ENCODE measurements at regions not wholly inside any gene's neighbourhood (a gene's known extent, or its start where the extent isn't known, plus 50 kb on each side); places are given as distances from the start of the nearest gene placed in this dataset.
"Not testable (repeated sequence)": the region's sequence is repeated elsewhere in the genome, so short reads cannot be mapped to it uniquely, and the experiment has no call there.

DNA sequence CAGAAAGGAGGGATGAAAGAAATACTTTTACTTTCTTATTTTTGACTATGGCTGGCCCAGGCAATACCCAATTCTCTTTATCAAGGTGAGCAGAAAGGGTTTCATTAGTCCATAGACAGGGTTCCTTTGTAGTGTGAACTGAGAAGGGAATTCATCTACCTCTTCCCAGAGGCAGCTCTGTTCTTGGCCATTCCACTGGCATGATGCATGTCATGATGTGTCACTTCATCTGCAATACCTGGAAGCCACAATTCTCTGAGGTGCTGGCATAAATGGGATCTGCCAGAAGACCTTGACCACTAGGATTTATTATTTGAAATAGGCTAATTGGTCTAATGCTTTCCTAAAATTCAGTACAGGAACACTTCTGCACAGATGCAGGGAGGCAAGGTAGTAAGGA is 542.8 kb downstream of the RFC3 start:
- H3K4me3 Mint-ChIP-seq = no peak overlapping the region
- H3K27me3 Mint-ChIP-seq = no peaks in the 10 kb centered on the region
- H3K9me3 Mint-ChIP-seq = peaks cover 0 to 3% of the 10 kb centered on the region in 2 donors
- no peaks in the 10 kb centered on the region for H3K4me1 Mint-ChIP-seq (ENCODE audit: low read depth in 2 of 2)
- no peaks in the 10 kb centered on the region for H3K36me3 Mint-ChIP-seq (ENCODE audit: insufficient read depth)
- no peak for ATAC-seq (replicated peaks)
- DNase-seq = no peak
- H3K27ac Mint-ChIP-seq = no peak overlapping the region

- DNase-seq (no peak), ATAC-seq (replicated peaks) (no peak)
- Mint-ChIP-seq H3K36me3 (ENCODE audit: insufficient read depth) (no peaks in the 10 kb centered on the region), H3K27ac (no peak overlapping the region), H3K4me3 (no peak overlapping the region), H3K9me3 (peaks cover 0 to 2% of the 10 kb centered on the region in 2 donors), H3K27me3 (no peaks in the 10 kb centered on the region), H3K4me1 (ENCODE audit: low read depth in 2 of 2) (no peaks in the 10 kb centered on the region)
These were observed 543.6 kb downstream of the RFC3 start for GRCh38 chr13:34361560-34361959.

- no peak for ATAC-seq (replicated peaks)
- Mint-ChIP-seq H3K4me3 (no peak overlapping the region), H3K9me3 (peaks cover 0 to 2% of the 10 kb centered on the region in 2 donors), H3K4me1 (ENCODE audit: low read depth in 2 of 2) (no peaks in the 10 kb centered on the region), H3K27me3 (no peaks in the 10 kb centered on the region), H3K27ac (no peak overlapping the region), H3K36me3 (ENCODE audit: insufficient read depth) (no peaks in the 10 kb centered on the region)
- no peak for DNase-seq
These were observed 545.3 kb downstream of the RFC3 start for GRCh38 chr13:34363266-34363665.

DNA sequence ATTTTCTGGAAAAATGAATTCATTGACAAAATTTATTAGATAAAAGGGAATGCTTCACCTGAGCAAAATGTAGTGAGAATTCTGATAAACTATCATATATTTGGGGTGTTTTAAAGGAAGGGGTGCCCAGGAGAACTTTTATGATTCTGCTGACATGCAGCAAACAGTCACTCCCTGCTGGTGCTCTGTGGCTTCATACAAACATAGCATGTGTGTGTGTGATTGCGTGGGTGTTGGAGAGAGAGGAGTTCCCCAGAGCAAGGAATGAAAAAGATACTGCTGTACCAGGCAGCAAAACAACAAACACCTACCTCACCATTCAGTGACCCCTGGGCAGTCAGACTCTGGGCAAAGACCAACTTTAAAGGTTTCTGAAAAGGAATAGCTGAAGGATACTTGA is 546.7 kb downstream of the RFC3 start:
- H3K4me3 Mint-ChIP-seq = no peak overlapping the region
- H3K9me3 Mint-ChIP-seq = peaks cover 2 to 5% of the 10 kb centered on the region in 2 donors
- ATAC-seq (replicated peaks) = no peak
- no peaks in the 10 kb centered on the region for H3K4me1 Mint-ChIP-seq (ENCODE audit: low read depth in 2 of 2)
- no peaks in the 10 kb centered on the region for H3K36me3 Mint-ChIP-seq (ENCODE audit: insufficient read depth)
- no peaks in the 10 kb centered on the region for H3K27me3 Mint-ChIP-seq
- no peak overlapping the region for H3K27ac Mint-ChIP-seq
- no peak for DNase-seq

- H3K27ac Mint-ChIP-seq = no peak overlapping the region
- H3K9me3 Mint-ChIP-seq = peaks cover 0 to 7% of the 10 kb centered on the region in 2 donors
- H3K36me3 Mint-ChIP-seq (ENCODE audit: insufficient read depth) = no peaks in the 10 kb centered on the region
- ATAC-seq (replicated peaks) (no peak), DNase-seq (no peak)
- H3K4me3 Mint-ChIP-seq = no peak overlapping the region
- no peaks in the 10 kb centered on the region for H3K4me1 Mint-ChIP-seq (ENCODE audit: low read depth in 2 of 2)
- H3K27me3 Mint-ChIP-seq = no peaks in the 10 kb centered on the region
These were observed 552.0 kb downstream of the RFC3 start for GRCh38 chr13:34369931-34370330.

- Mint-ChIP-seq H3K27ac (no peak overlapping the region), H3K36me3 (ENCODE audit: insufficient read depth) (no peaks in the 10 kb centered on the region), H3K9me3 (peaks cover 3 to 7% of the 10 kb centered on the region in 2 donors), H3K4me3 (no peak overlapping the region), H3K27me3 (no peaks in the 10 kb centered on the region), H3K4me1 (ENCODE audit: low read depth in 2 of 2) (no peaks in the 10 kb centered on the region)
- ATAC-seq (replicated peaks) (no peak), DNase-seq (no peak)
These were observed 553.2 kb downstream of the RFC3 start for GRCh38 chr13:34371108-34371507.

DNA sequence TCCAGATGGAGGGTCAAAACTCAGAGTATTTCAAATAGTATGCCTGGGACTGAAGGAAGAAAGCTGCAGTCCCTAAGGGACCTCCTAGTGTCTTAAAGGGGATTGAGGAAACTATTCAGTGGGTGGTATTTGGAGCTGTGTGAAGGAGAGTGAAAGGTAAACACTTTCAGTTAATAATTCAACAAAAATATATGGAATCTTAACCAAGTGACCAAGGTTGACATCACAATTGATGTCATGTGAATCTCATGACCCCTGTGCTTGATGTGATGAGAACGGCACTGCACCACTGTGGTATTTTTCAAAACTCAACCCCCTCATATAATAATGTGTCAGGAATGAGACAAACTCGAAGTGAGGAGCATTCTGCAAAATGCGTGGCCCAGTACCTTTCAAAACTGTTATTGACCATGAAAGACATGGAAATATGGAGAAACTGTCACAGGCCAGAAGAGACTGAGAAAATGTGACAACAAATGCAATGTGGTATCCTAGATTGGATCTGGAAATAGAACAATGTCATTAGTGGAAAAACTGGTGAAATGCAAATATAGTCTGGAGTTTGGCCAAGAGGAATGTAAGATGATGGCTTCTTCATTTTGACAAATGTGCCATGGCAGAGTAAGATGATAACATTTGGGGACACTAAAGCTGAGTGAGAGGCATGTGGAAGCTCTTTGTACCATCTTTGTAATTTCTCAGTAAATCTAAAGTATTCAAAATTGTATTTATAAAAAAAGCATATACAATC is 553.9 kb downstream of the RFC3 start:
- H3K36me3 Mint-ChIP-seq (ENCODE audit: insufficient read depth) = no peaks in the 10 kb centered on the region
- H3K27me3 Mint-ChIP-seq = no peaks in the 10 kb centered on the region
- no peak for ATAC-seq (replicated peaks)
- no peak overlapping the region for H3K4me3 Mint-ChIP-seq
- H3K4me1 Mint-ChIP-seq (ENCODE audit: low read depth in 2 of 2) = no peaks in the 10 kb centered on the region
- H3K27ac Mint-ChIP-seq = no peak overlapping the region
- H3K9me3 Mint-ChIP-seq = peaks cover 3 to 13% of the 10 kb centered on the region in 2 donors
- no peak for DNase-seq

DNA sequence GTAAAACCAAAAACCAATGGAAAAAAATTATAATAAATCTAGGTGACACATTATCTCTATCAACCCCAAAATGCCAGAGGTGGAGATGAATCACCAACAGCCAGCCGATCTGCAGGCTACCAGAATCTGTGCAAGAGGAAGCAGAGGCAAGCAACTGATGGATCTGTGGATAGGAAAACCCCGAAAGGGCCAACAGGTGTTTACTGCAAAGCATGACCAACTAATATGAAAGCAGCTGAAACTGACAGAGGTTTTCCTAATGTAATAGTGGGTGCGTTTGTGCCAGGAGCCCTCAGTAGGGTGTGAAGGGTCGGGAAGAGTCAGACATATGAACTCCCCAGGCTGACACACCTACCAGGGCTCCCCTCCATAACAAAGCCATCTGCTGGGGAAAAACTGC is 554.6 kb downstream of the RFC3 start:
- Mint-ChIP-seq H3K36me3 (ENCODE audit: insufficient read depth) (no peaks in the 10 kb centered on the region), H3K4me3 (no peak overlapping the region), H3K27me3 (no peaks in the 10 kb centered on the region), H3K4me1 (ENCODE audit: low read depth in 2 of 2) (no peaks in the 10 kb centered on the region), H3K27ac (no peak overlapping the region), H3K9me3 (peaks cover 3 to 15% of the 10 kb centered on the region in 2 donors)
- DNase-seq (no peak), ATAC-seq (replicated peaks) (no peak)

- H3K4me1 Mint-ChIP-seq (ENCODE audit: low read depth in 2 of 2) = no peaks in the 10 kb centered on the region
- DNase-seq (no peak), ATAC-seq (replicated peaks) (no peak)
- no peak overlapping the region for H3K4me3 Mint-ChIP-seq
- H3K9me3 Mint-ChIP-seq = peaks cover 6 to 17% of the 10 kb centered on the region in 2 donors
- H3K27me3 Mint-ChIP-seq = no peaks in the 10 kb centered on the region
- no peaks in the 10 kb centered on the region for H3K36me3 Mint-ChIP-seq (ENCODE audit: insufficient read depth)
- H3K27ac Mint-ChIP-seq = no peak overlapping the region
These were observed 558.5 kb downstream of the RFC3 start for GRCh38 chr13:34376483-34376882.

DNA sequence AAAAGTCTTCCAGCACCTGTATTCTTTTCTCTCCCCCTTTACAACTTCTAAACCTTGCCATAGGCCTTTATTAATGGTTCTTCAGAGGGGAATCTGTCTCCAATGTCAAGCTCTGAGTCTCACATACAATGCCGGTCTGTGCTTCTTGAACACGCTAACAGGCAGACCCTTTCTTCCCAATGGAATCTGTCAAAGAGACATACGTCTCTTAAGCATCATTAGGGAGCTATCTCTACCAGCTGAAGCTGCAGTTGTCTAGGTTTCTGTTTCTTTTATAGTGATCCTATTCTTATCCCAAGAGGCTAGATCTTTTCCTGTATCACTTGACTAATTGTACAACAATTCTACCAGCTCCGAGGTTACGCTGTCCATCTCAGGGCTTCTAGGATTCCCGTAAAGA is 560.8 kb upstream of the NBEA start:
- DNase-seq (no peak), ATAC-seq (replicated peaks) (no peak)
- no peak overlapping the region for H3K27ac Mint-ChIP-seq
- H3K27me3 Mint-ChIP-seq = no peaks in the 10 kb centered on the region
- H3K9me3 Mint-ChIP-seq = peaks cover 5 to 16% of the 10 kb centered on the region in 2 donors
- H3K36me3 Mint-ChIP-seq (ENCODE audit: insufficient read depth) = no peaks in the 10 kb centered on the region
- no peaks in the 10 kb centered on the region for H3K4me1 Mint-ChIP-seq (ENCODE audit: low read depth in 2 of 2)
- no peak overlapping the region for H3K4me3 Mint-ChIP-seq

DNA sequence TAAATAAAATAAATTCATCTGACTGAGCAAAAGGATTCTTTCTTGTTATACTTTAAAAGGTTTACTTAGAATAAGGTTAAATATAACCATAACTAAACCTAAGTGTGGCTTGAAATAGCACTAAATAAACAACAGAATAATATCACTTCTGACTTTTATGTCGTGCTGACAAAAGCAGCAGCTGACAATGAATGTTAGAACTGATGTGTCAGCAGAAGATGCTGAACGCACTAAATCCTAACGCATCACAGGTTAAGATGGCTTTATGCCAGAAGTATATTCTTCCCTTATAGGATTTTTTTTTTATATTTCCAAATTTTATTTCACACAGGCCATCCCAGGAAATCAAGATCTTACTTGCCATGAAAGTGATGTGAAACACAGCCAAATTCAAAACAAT is 558.3 kb upstream of the NBEA start:
- Mint-ChIP-seq H3K27ac (no peak overlapping the region), H3K9me3 (peaks cover 8 to 12% of the 10 kb centered on the region in 2 donors), H3K4me3 (no peak overlapping the region), H3K4me1 (ENCODE audit: low read depth in 2 of 2) (no peaks in the 10 kb centered on the region), H3K36me3 (ENCODE audit: insufficient read depth) (no peaks in the 10 kb centered on the region), H3K27me3 (no peaks in the 10 kb centered on the region)
- ATAC-seq (replicated peaks) (no peak), DNase-seq (no peak)

DNA sequence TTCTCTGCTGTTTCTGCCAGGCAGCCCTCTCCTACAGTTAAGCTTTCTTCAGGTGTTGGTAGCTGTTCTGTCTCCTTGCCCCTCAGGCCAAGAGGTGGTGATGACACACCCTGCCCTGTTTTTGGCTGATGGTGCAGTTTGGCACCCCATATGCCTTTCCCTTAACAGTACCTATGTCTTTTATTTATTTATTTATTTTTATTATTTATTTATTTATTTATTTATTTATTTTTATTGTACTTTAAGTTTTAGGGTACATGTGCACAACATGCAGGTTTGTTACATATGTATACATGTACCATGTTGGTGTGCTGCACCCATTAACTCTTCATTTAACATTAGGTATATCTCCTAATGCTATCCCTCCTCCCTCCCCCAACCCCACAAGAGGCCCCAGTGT is 555.8 kb upstream of the NBEA start:
- not testable (repeated sequence) for H3K27ac Mint-ChIP-seq; DNase-seq; ATAC-seq (replicated peaks); H3K36me3 Mint-ChIP-seq (ENCODE audit: insufficient read depth); H3K27me3 Mint-ChIP-seq; H3K4me3 Mint-ChIP-seq; H3K9me3 Mint-ChIP-seq; H3K4me1 Mint-ChIP-seq (ENCODE audit: low read depth in 2 of 2)

- H3K4me1 Mint-ChIP-seq (ENCODE audit: low read depth in 2 of 2) = no peaks in the 10 kb centered on the region
- H3K36me3 Mint-ChIP-seq (ENCODE audit: insufficient read depth) = no peaks in the 10 kb centered on the region
These were observed 551.0 kb upstream of the NBEA start for GRCh38 chr13:34391076-34391475.

DNA sequence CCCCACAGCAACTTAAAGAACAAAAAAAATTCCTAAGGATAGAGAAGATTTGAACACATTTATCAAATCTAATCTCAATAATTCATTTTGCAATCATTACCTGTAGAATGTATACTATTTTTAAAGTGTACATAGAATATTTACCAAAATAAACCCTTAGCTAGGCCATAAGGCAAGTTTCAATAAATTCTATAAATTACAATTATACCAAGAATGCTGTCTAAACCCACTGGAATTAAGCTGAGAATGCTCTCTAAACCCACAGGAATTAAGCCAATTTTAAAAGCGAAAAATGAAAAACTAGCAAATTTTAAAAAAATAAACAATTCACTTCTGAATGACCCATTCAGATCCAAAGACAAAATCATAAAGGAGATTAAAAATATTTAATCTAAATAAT is 540.4 kb upstream of the NBEA start:
- Mint-ChIP-seq H3K4me1 (ENCODE audit: low read depth in 2 of 2) (no peaks in the 10 kb centered on the region), H3K27ac (no peak overlapping the region), H3K27me3 (no peaks in the 10 kb centered on the region), H3K36me3 (ENCODE audit: insufficient read depth) (no peaks in the 10 kb centered on the region), H3K9me3 (peaks cover 4 to 13% of the 10 kb centered on the region in 2 donors), H3K4me3 (no peak overlapping the region)
- ATAC-seq (replicated peaks) = no peak
- DNase-seq = no peak

More at GRCh38 chr13:34391076-34391475, 551.0 kb upstream of the NBEA start:
- no peak overlapping the region for H3K27ac Mint-ChIP-seq
- H3K27me3 Mint-ChIP-seq = no peaks in the 10 kb centered on the region
- no peak for DNase-seq
- peaks cover 4 to 10% of the 10 kb centered on the region in 2 donors for H3K9me3 Mint-ChIP-seq
- no peak for ATAC-seq (replicated peaks)
- H3K4me3 Mint-ChIP-seq = no peak overlapping the region

Data from effector memory CD8-positive, alpha-beta T cell (primary cell).